SKM-1 (cell line): ENCODE measurements at regions not wholly inside any gene's neighbourhood (a gene's known extent, or its start where the extent isn't known, plus 50 kb on each side); places are given as distances from the start of the nearest gene placed in this dataset.

Source experiments
- DNase-seq: peaks from one replicate; lab custom pipeline; 2025; ENCODE audit not compliant: unreplicated experiment; lab: John Stamatoyannopoulos, UW

- DNase-seq, result no peak
These were observed 58.4 kb upstream of the TNS3 start for GRCh38 chr7:47640265-47640664.

GRCh38 chr7:47639495-47640110, 57.7 kb upstream of the TNS3 start:
- no peak for DNase-seq

- no peak for DNase-seq
These were observed 56.9 kb upstream of the TNS3 start for GRCh38 chr7:47638679-47639315.

GRCh38 chr7:47636433-47637175, 54.7 kb upstream of the TNS3 start:
- no peak for DNase-seq

GRCh38 chr7:47636081-47636432, 54.1 kb upstream of the TNS3 start:
- no peak for DNase-seq

GRCh38 chr7:47635091-47636080, 53.5 kb upstream of the TNS3 start:
- DNase-seq, result no peak

GRCh38 chr7:47634273-47634672, 52.4 kb upstream of the TNS3 start:
- no peak for DNase-seq

- no peak for DNase-seq
These were observed 51.2 kb upstream of the TNS3 start for GRCh38 chr7:47633134-47633533.
